HCT116 (cell line): ENCODE measurements at regions not wholly inside any gene's neighbourhood (a gene's known extent, or its start where the extent isn't known, plus 50 kb on each side); places are given as distances from the start of the nearest gene placed in this dataset.

Experiments
- ATF3 ChIP-seq: IDR thresholded peaks from 2 replicates; pipeline ENCODE4 v1.6.1; 2012
- CTCF ChIP-seq, 3 experiments: fragments of 200-600 bp in 1 of 3; sonication (generic) in 1 of 3; IDR thresholded peaks in 2 of 3; conservative IDR thresholded peaks in 1 of 3; 2 replicates each; pipeline ENCODE4 v1.5.1; 2012 to 2017; ENCODE audit warnings: low read depth in 2 of 3, low read length in 2 of 3, antibody characterized with exemption in 1 of 3, borderline replicate concordance in 1 of 3, control low read depth in 1 of 3, mild to moderate bottlenecking in 1 of 3, mixed read lengths in 1 of 3, mixed run types in 1 of 3, moderate library complexity in 1 of 3; ENCODE audit not compliant: insufficient read depth in 1 of 3
- ELF1 ChIP-seq: IDR thresholded peaks from 2 replicates; pipeline ENCODE4 v1.6.1; 2012; ENCODE audit warnings: low read depth, borderline replicate concordance
- EZH2 ChIP-seq: fragments of 200-600 bp; sonication (generic); IDR thresholded peaks from 2 replicates; pipeline ENCODE4 v1.6.1; 2017; ENCODE audit warnings: antibody characterized with exemption, mixed run types
- EZH2phosphoT487 ChIP-seq: fragments of 200-600 bp; IDR thresholded peaks from 2 replicates; pipeline ENCODE4 v1.6.1; 2018; ENCODE audit warnings: antibody characterized with exemption, borderline replicate concordance
- POLR2A ChIP-seq: IDR thresholded peaks from 2 replicates; pipeline ENCODE4 v1.7.0; 2011; ENCODE audit warnings: borderline replicate concordance; ENCODE audit not compliant: insufficient read depth, insufficient read length; ENCODE audit errors: extremely low read depth
- POLR2AphosphoS5 ChIP-seq: IDR thresholded peaks from 2 replicates; pipeline ENCODE4 v1.6.1; 2011; ENCODE audit warnings: mild to moderate bottlenecking, low read depth, low read length, moderate library complexity

GRCh38 chr10:4267086-4267773, 482.2 kb upstream of the KLF6 start:
- peak; percentile 27 to 44 (median 28); a peak in 4 of 6 replicates for TF ChIP-seq CTCF (IDR thresholded peaks at IDR 0.05 in 2 of 3, conservative IDR thresholded peaks at IDR 0.05 in 1 of 3; ENCODE audit: borderline replicate concordance in 1 of 3, insufficient read depth in 1 of 3, low read depth in 2 of 3, low read length in 2 of 3)
- no peak for TF ChIP-seq ATF3
- TF ChIP-seq POLR2A, result no peak
- TF ChIP-seq EZH2phosphoT487, result no peak
- no peak for TF ChIP-seq ELF1
- TF ChIP-seq EZH2, result no peak
- no peak for TF ChIP-seq POLR2AphosphoS5
